ENCODE measurements at regions not wholly inside any gene's neighbourhood (a gene's known extent, or its start where the extent isn't known, plus 50 kb on each side); places are given as distances from the start of the nearest gene placed in this dataset.

- TF ChIP-seq CTCF (IDR thresholded peaks at IDR 0.05) (no peak), POLR2A (IDR thresholded peaks at IDR 0.05) (no peak), EP300 (IDR thresholded peaks at IDR 0.05) (no peak)
Observed at GRCh38 chr3:165502707-165503106, 306.5 kb upstream of the SLITRK3 start.

Data from tibial nerve (tissue), 4 donors.